GM23248 (cell line): ENCODE measurements at regions not wholly inside any gene's neighbourhood (a gene's known extent, or its start where the extent isn't known, plus 50 kb on each side); places are given as distances from the start of the nearest gene placed in this dataset.

Source experiments
- EZH2 ChIP-seq: fragments of 200-600 bp; sonication (generic); IDR thresholded peaks from 2 replicates; pipeline ENCODE4 v1.6.1; 2018; ENCODE audit warnings: antibody characterized with exemption, mild to moderate bottlenecking; ENCODE audit not compliant: insufficient read depth, poor library complexity, severe bottlenecking
- EZH2phosphoT487 ChIP-seq: fragments of 200-600 bp; sonication (generic); IDR thresholded peaks from 2 replicates; pipeline ENCODE4 v1.6.1; 2018; ENCODE audit warnings: antibody characterized with exemption, moderate library complexity, mild to moderate bottlenecking, low read depth; ENCODE audit not compliant: insufficient read depth

DNA sequence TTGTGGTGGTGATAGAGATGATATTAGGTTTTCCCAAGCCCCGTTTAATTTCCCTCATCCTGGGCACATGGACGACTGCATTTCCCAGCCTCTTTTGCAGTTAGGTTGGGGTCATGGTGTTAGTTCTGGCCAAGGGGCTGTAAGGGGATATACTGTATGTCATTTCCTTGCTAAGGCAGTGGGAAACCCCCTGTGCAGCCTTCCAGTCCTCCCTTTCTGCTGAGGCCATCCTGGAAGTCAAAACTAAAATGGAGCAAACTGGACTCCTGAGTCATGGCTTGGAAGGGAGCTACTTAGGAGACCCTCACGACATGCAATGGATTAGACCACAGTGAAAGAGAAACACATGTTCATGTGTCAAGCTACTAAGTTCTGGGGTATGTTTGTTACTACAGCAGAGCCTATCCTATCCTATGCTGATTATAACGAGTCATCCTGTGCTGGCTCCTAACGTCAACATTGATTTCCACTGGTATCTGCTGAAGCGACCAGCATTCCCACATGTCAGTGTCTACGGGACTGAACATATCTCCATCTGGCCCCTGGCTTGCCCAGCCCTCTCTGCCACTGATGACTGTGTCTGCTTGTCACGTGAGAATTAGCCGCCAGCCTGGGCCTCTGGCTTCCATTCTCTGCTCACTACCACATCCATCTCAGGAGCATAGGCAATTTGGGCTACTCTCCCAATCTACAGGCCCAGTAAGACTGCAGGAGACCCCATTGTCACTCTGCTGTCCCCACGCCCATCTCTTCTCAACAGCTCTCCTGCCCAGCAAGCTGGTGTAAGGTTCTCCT is 85.6 kb upstream of the MEF2A start:
- TF ChIP-seq EZH2 (no peak), EZH2phosphoT487 (no peak)
